Breast epithelium (tissue), 4 donors: ENCODE measurements at regions not wholly inside any gene's neighbourhood (a gene's known extent, or its start where the extent isn't known, plus 50 kb on each side); places are given as distances from the start of the nearest gene placed in this dataset.

Experiments
- DNase-seq, 2 donors: peaks; one replicate each; pipeline ENCODE4 v3.0.0-alpha.2; 2019; ENCODE audit warnings: low spot score in 2 of 2
- H3K27ac ChIP-seq, 2 donors: fragments of 200-600 bp; sonication (generic) in 1 of 2; one replicate each; pipeline ENCODE4 v1.5.1; 2016 to 2019; ENCODE audit warnings: mild to moderate bottlenecking in 1 of 2
- H3K27me3 ChIP-seq, 2 donors: fragments of 200-600 bp; sonication (generic) in 1 of 2; one replicate each; pipeline versions ENCODE4 v1.5.1 to v1.6.0; 2017 to 2019; ENCODE audit warnings: control low read depth in 1 of 2, mild to moderate bottlenecking in 1 of 2
- H3K36me3 ChIP-seq: fragments of 200-600 bp; one replicate; pipeline ENCODE4 v1.5.1; 2019
- H3K4me1 ChIP-seq, 2 donors: fragments of 200-600 bp; sonication (generic); one replicate each; pipeline ENCODE4 v1.5.1; 2016 to 2019; ENCODE audit warnings: control low read depth in 1 of 2
- H3K4me3 ChIP-seq, 3 donors: fragments of 200-600 bp; sonication (generic); 1 replicate in 2 of 3; 2 replicates in 1 of 3; pipeline ENCODE4 v1.5.1; 2016 to 2019; ENCODE audit warnings: mild to moderate bottlenecking in 3 of 3, moderate library complexity in 2 of 3
- H3K9me3 ChIP-seq, 2 donors: fragments of 200-600 bp; sonication (generic) in 1 of 2; one replicate each; pipeline ENCODE4 v1.5.1; 2016 to 2019; ENCODE audit warnings: control low read depth in 1 of 2
- POLR2A ChIP-seq: fragments of 450-650 bp; IDR thresholded peaks from one replicate; pipeline ENCODE4 v1.6.1; 2016; ENCODE audit warnings: antibody characterized with exemption, mild to moderate bottlenecking, moderate library complexity
- POLR2AphosphoS5 ChIP-seq, 3 donors: sonication (generic); formaldehyde crosslinking; IDR thresholded peaks; one replicate each; pipeline ENCODE4 v1.6.1; 2017; ENCODE audit warnings: antibody characterized with exemption in 3 of 3
- intact Hi-C: fragments of 100-400 bp; cut with DNase I; formaldehyde crosslinking; loops from one replicate; pipeline ENCODE4 v1.15.1; 2023; ENCODE audit warnings: low total_unique reads
- TF ChIP-seq, protein P1 (sequence below), 3 donors: fragments of 450-650 bp; IDR thresholded peaks; one replicate each; pipeline ENCODE4 v1.5.1; 2016 to 2017; ENCODE audit warnings: antibody characterized with exemption in 3 of 3, mild to moderate bottlenecking in 3 of 3, moderate library complexity in 3 of 3

DNA sequence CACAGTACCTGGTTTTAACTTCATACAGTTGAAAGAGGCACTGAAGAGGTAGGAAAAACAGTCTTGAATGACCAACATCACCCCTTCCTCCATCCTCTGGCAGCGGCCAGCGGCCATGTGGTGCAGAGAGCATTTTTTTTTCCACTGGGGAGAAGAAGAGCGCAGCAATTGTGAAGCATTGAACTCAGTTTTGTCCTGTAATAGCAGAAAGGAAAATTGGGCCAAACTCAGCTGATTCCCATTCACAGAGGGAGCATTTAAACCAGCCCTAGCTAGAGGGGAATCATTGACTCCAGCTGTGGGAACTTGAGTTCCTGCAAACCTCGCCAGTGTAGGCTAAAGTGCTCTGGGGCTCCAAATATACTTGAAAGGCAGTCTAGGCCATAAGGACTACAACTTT, 316.6 kb upstream of the CHST9 start:
- H3K27ac ChIP-seq = no peak overlapping the region
- H3K9me3 ChIP-seq = peaks cover 0 to 13% of the 10 kb centered on the region in 2 donors
- no peak for DNase-seq
- no peaks in the 10 kb centered on the region for H3K27me3 ChIP-seq
- TF ChIP-seq, protein P1, sequence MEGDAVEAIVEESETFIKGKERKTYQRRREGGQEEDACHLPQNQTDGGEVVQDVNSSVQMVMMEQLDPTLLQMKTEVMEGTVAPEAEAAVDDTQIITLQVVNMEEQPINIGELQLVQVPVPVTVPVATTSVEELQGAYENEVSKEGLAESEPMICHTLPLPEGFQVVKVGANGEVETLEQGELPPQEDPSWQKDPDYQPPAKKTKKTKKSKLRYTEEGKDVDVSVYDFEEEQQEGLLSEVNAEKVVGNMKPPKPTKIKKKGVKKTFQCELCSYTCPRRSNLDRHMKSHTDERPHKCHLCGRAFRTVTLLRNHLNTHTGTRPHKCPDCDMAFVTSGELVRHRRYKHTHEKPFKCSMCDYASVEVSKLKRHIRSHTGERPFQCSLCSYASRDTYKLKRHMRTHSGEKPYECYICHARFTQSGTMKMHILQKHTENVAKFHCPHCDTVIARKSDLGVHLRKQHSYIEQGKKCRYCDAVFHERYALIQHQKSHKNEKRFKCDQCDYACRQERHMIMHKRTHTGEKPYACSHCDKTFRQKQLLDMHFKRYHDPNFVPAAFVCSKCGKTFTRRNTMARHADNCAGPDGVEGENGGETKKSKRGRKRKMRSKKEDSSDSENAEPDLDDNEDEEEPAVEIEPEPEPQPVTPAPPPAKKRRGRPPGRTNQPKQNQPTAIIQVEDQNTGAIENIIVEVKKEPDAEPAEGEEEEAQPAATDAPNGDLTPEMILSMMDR (IDR thresholded peaks at IDR 0.05) = no peak
- TF ChIP-seq POLR2AphosphoS5 (IDR thresholded peaks at IDR 0.05) (no peak), POLR2A (no peak)
- intact Hi-C loops = no loop called here
- no peaks in the 10 kb centered on the region for H3K4me1 ChIP-seq
- H3K4me3 ChIP-seq = no peak overlapping the region
- no peaks in the 10 kb centered on the region for H3K36me3 ChIP-seq

DNA sequence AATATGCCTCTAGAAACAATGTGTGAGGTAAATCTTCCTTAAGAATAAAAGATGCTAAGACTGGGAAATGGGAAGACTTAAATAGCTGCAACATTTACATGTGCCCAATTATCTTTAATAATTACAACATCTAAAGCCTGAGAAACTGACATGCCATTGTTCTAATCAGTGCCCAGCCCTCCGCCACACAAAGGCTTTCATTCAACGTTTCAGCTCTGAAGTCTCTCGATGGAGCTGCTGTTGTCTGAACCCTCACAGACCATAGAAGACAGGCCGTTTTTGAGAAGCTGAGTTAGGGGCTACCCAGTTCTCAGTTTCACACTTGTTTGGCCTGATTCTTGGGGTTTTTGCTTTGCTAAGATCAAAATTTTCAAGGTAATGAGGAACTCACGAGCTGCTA, 315.4 kb upstream of the CHST9 start:
- no peaks in the 10 kb centered on the region for H3K36me3 ChIP-seq
- no peak for DNase-seq
- H3K4me3 ChIP-seq = no peak overlapping the region
- H3K27me3 ChIP-seq = no peaks in the 10 kb centered on the region
- intact Hi-C loops = no loop called here
- H3K4me1 ChIP-seq = no peaks in the 10 kb centered on the region
- H3K27ac ChIP-seq = no peak overlapping the region
- peaks cover 0 to 13% of the 10 kb centered on the region in 2 donors for H3K9me3 ChIP-seq
- TF ChIP-seq POLR2AphosphoS5 (IDR thresholded peaks at IDR 0.05) = no peak
- TF ChIP-seq, protein P1 (IDR thresholded peaks at IDR 0.05) = no peak
- TF ChIP-seq POLR2A = no peak

DNA sequence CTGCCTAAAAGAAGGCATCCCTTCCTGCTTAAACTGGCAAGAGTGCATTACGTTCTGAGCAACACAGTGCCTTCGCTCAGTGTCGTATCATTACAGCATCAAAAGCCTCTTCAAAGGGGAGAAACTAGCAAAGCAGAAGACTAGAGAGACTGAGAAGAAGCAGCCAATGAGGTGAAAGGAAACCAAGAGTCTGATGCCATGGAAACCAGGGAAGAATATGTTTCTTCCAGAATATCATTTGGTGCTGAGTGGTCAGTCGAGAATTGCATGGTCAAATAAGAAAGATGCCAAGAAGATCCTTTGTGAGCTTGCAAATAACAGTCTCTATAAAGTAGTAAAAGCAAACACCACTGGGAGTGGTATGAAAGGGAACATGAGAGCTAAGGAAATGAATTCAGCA, 312.1 kb upstream of the CHST9 start:
- H3K9me3 ChIP-seq = no peaks in the 10 kb centered on the region

DNA sequence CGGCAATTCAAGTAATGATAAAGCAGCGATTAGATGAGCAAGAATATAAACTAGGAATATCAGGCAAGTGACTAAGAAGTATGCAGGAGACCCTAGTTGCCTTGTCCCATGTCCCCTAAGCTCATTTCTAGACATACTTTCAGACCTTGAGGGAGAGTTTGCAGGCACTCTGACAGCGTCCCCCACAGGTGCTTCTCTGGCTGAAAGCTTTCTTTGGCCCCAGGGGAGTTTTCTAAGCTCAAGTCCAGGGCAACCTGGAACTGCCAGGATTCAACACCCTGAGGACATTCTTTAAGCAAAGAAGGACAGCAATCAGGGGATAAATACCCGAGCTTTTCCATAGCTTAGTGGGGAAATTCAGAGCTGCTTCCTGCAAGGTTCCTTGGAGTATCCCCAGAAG, 308.1 kb upstream of the CHST9 start:
- Histone ChIP-seq H3K4me3 (no peak overlapping the region), H3K9me3 (no peaks in the 10 kb centered on the region), H3K27me3 (no peaks in the 10 kb centered on the region), H3K4me1 (no peaks in the 10 kb centered on the region), H3K36me3 (no peaks in the 10 kb centered on the region), H3K27ac (no peak overlapping the region)
- no peak for TF ChIP-seq POLR2A
- intact Hi-C loops = no loop called here
- no peak for DNase-seq

More for the DNA sequence above, 312.1 kb upstream of the CHST9 start:
- intact Hi-C loops = no loop called here
- no peak overlapping the region for H3K4me3 ChIP-seq
- no peaks in the 10 kb centered on the region for H3K36me3 ChIP-seq
- no peak for TF ChIP-seq POLR2A
- no peak for TF ChIP-seq POLR2AphosphoS5 (IDR thresholded peaks at IDR 0.05)
- TF ChIP-seq, protein P1 (IDR thresholded peaks at IDR 0.05) = no peak
- H3K27ac ChIP-seq = no peak overlapping the region
- no peaks in the 10 kb centered on the region for H3K4me1 ChIP-seq
- no peak for DNase-seq
- no peaks in the 10 kb centered on the region for H3K27me3 ChIP-seq

DNA sequence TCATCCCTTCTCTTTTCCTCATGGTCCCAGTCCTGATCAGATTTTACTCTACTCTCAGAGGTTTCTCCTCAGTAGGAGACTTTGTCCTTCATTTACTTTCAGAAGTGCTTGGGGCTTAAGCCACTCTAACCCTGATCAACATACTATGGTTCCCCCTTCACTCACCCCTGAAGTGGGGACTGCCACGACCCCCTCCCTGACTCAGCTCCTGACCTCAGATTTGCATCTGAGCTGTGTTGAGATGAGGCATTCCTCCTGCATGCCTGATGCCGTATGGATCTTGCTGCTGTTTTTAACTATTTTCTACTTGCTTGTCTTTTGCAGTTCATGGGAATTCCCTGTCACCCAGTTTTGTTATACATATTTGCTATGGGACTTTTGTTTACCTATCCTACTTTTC, 306.7 kb upstream of the CHST9 start:
- Histone ChIP-seq H3K27ac (no peak overlapping the region), H3K4me1 (no peaks in the 10 kb centered on the region), H3K4me3 (no peak overlapping the region), H3K9me3 (no peaks in the 10 kb centered on the region), H3K36me3 (no peaks in the 10 kb centered on the region), H3K27me3 (no peaks in the 10 kb centered on the region)
- TF ChIP-seq POLR2A (no peak), POLR2AphosphoS5 (IDR thresholded peaks at IDR 0.05) (no peak)
- TF ChIP-seq, protein P1 (IDR thresholded peaks at IDR 0.05) = no peak
- intact Hi-C loops = no loop called here
- DNase-seq = no peak

DNA sequence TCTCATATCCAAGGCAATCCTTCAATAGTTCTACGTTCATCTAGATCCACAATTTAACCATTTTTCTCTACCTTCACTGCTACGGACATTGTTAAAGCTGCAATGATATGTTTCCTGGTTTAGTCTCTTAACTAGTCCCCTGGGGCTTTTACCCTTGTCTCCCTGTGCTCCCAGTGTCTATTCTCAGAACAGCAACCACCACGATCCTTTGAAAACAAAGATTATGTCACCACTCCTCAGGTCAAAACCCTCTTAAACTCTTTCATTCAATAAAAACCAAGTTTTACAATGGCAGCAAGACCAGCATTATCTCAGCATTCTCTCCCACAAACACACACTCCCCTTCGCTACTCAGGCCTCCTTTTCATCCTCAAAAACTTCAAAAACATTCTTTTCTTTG, 298.2 kb upstream of the CHST9 start:
- no peaks in the 10 kb centered on the region for H3K36me3 ChIP-seq
- DNase-seq = no peak
- TF ChIP-seq POLR2AphosphoS5 (IDR thresholded peaks at IDR 0.05) (no peak), POLR2A (no peak)
- TF ChIP-seq, protein P1 (IDR thresholded peaks at IDR 0.05) = no peak
- H3K4me3 ChIP-seq = no peak overlapping the region
- H3K27ac ChIP-seq = no peak overlapping the region
- intact Hi-C loops = no loop called here
- no peaks in the 10 kb centered on the region for H3K4me1 ChIP-seq
- no peaks in the 10 kb centered on the region for H3K27me3 ChIP-seq
- no peaks in the 10 kb centered on the region for H3K9me3 ChIP-seq
